ENCODE measurements at regions not wholly inside any gene's neighbourhood (a gene's known extent, or its start where the extent isn't known, plus 50 kb on each side); places are given as distances from the start of the nearest gene placed in this dataset.

GRCh38 chr5:4520559-4520958 lies 619.6 kb upstream of the ADAMTS16 start:
- TF ChIP-seq CTCF (IDR thresholded peaks at IDR 0.05) (no peak), CHD2 (IDR thresholded peaks at IDR 0.05; ENCODE audit: low read length, partially characterized antibody) (no peak), CBX8 (IDR thresholded peaks at IDR 0.05) (no peak), MAX (IDR thresholded peaks at IDR 0.05) (no peak), POLR2AphosphoS2 (conservative IDR thresholded peaks at IDR 0.05; ENCODE audit: low read length) (no peak), ATOH8 (CRISPR knock-in tag; IDR thresholded peaks at IDR 0.05; ENCODE audit: low read depth) (no peak), E2F6 (IDR thresholded peaks at IDR 0.05; ENCODE audit: borderline replicate concordance, low read depth) (no peak), HOXB5 (CRISPR knock-in tag; IDR thresholded peaks at IDR 0.05) (no peak), POLR2A (IDR thresholded peaks at IDR 0.05; ENCODE audit: low read length) (no peak), JUNB (IDR thresholded peaks at IDR 0.05) (no peak)
- TF ChIP-seq, protein P1, sequence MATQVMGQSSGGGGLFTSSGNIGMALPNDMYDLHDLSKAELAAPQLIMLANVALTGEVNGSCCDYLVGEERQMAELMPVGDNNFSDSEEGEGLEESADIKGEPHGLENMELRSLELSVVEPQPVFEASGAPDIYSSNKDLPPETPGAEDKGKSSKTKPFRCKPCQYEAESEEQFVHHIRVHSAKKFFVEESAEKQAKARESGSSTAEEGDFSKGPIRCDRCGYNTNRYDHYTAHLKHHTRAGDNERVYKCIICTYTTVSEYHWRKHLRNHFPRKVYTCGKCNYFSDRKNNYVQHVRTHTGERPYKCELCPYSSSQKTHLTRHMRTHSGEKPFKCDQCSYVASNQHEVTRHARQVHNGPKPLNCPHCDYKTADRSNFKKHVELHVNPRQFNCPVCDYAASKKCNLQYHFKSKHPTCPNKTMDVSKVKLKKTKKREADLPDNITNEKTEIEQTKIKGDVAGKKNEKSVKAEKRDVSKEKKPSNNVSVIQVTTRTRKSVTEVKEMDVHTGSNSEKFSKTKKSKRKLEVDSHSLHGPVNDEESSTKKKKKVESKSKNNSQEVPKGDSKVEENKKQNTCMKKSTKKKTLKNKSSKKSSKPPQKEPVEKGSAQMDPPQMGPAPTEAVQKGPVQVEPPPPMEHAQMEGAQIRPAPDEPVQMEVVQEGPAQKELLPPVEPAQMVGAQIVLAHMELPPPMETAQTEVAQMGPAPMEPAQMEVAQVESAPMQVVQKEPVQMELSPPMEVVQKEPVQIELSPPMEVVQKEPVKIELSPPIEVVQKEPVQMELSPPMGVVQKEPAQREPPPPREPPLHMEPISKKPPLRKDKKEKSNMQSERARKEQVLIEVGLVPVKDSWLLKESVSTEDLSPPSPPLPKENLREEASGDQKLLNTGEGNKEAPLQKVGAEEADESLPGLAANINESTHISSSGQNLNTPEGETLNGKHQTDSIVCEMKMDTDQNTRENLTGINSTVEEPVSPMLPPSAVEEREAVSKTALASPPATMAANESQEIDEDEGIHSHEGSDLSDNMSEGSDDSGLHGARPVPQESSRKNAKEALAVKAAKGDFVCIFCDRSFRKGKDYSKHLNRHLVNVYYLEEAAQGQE (IDR thresholded peaks at IDR 0.05) = no peak
